Adrenal gland (tissue), 5 donors: ENCODE measurements at regions not wholly inside any gene's neighbourhood (a gene's known extent, or its start where the extent isn't known, plus 50 kb on each side); places are given as distances from the start of the nearest gene placed in this dataset.

Source experiments
- CTCF ChIP-seq, 6 experiments: fragments of 450-650 bp in 4 of 6; fragments of 200-600 bp in 2 of 6; sonication (generic) in 1 of 6; IDR thresholded peaks; 1 replicate in 5 of 6; 2 replicates in 1 of 6; pipeline versions ENCODE4 v1.5.1 to v1.8.0; 2016 to 2021; ENCODE audit warnings: antibody characterized with exemption in 6 of 6, mild to moderate bottlenecking in 2 of 6, moderate library complexity in 1 of 6
- POLR2A ChIP-seq, 2 donors: fragments of 450-650 bp; IDR thresholded peaks; one replicate each; pipeline ENCODE4 v1.6.1; 2017; ENCODE audit warnings: antibody characterized with exemption in 2 of 2, mild to moderate bottlenecking in 2 of 2, moderate library complexity in 1 of 2
- donor health status: DM: no; HTN: no; CAD: no.

DNA sequence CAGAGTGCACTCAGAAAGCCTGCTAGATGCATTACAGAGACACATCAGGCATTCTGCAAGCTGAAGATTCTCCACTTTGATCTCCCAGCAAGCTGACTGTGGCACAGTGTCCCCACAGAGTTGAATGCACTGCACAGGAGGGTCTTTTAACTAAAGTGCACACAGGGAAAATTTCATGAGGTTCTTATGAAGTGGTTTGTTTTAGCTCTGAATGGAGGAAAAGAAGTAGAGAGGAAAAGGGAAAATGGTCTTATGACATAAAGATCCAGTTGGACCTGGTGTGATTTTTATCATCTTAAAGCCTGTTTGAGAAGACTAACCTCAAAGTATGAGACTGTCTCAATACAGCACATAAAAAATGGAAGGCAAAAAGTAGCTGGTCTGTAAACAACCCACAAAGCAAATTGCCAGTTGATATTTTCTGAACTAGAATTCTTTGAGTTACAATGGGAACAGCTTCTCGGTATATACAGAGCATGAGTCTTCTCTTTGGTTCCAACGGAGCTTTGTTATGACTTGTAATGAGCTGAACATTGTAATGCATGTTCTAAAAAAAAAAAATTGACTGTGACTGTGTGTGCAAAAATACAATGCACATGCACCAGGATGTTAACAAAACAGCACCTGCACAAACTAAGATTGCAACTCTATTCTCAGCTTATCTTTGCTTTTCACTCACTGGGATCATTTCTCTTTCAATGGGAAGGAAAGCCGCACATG, 383.0 kb upstream of the ID4 start:
- TF ChIP-seq CTCF (IDR thresholded peaks at IDR 0.05) = no peak
- TF ChIP-seq POLR2A (IDR thresholded peaks at IDR 0.05) = no peak
